Peyer's patch (tissue), 4 donors: ENCODE measurements at regions not wholly inside any gene's neighbourhood (a gene's known extent, or its start where the extent isn't known, plus 50 kb on each side); places are given as distances from the start of the nearest gene placed in this dataset.

ENCODE experiments used
- CTCF ChIP-seq, 6 experiments: fragments of 450-650 bp in 4 of 6; fragments of 200-600 bp in 2 of 6; sonication (generic) in 1 of 6; IDR thresholded peaks; one replicate each; pipeline ENCODE4 v1.5.1; 2017 to 2019; ENCODE audit warnings: antibody characterized with exemption in 6 of 6, mild to moderate bottlenecking in 3 of 6, moderate library complexity in 1 of 6
- POLR2A ChIP-seq, 2 donors: fragments of 450-650 bp; IDR thresholded peaks; one replicate each; pipeline ENCODE4 v1.5.1; 2017; ENCODE audit warnings: antibody characterized with exemption in 2 of 2, mild to moderate bottlenecking in 2 of 2, moderate library complexity in 2 of 2

DNA sequence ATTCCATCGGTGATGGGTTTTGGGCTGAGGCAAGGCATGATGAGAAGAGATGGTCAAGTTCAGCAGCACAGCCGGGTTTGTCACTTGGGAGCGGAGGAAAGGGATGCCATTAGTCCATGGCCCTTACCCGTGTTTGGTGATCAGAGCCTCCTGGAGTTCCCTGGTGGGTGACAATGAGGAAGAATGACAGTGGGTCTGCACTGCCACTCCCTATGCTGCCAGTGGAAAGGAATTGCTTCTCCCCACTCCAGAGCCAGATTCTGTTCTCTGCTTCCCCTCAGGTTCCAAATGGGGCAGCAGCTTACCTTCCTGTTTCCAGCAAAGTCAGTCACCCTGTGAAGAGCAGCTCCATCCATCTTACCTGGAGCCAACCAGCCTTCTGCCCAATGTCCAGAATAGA, 393.1 kb downstream of the PTPRU start:
- TF ChIP-seq CTCF (IDR thresholded peaks at IDR 0.05), result no peak
- no peak for TF ChIP-seq POLR2A (IDR thresholded peaks at IDR 0.05)
